Endodermal cell (in vitro differentiated cells): ENCODE measurements at regions not wholly inside any gene's neighbourhood (a gene's known extent, or its start where the extent isn't known, plus 50 kb on each side); places are given as distances from the start of the nearest gene placed in this dataset.

Experiments used
- DNase-seq: peaks from one replicate; pipeline ENCODE4 v3.0.0-alpha.2; 2017
- H3K27ac ChIP-seq: 2 replicates; pipeline ENCODE4 v1.5.1; 2013; ENCODE audit warnings: mild to moderate bottlenecking, low read depth, low read length, moderate library complexity
- H3K27me3 ChIP-seq: 2 replicates; pipeline ENCODE4 v1.6.1; 2013; ENCODE audit warnings: mild to moderate bottlenecking, low read length, moderate library complexity; ENCODE audit not compliant: insufficient read depth, control insufficient read depth, poor library complexity, severe bottlenecking
- H3K36me3 ChIP-seq: 2 replicates; pipeline ENCODE4 v1.7.0; 2013; ENCODE audit warnings: mild to moderate bottlenecking, low read length, moderate library complexity; ENCODE audit not compliant: control insufficient read depth, insufficient read depth
- H3K4me1 ChIP-seq: one replicate; pipeline ENCODE4 v1.7.0; 2013; ENCODE audit warnings: low read length; ENCODE audit not compliant: control insufficient read depth, insufficient read depth
- H3K4me3 ChIP-seq: 2 replicates; pipeline ENCODE4 v1.5.1; 2013; ENCODE audit warnings: mild to moderate bottlenecking, low read length, moderate library complexity
- H3K9ac ChIP-seq: 2 replicates; pipeline ENCODE4 v1.6.1; 2013; ENCODE audit warnings: mild to moderate bottlenecking, low read length, moderate library complexity; ENCODE audit not compliant: poor library complexity, severe bottlenecking; ENCODE audit errors: extremely low read depth
- H3K9me3 ChIP-seq: 2 replicates; pipeline ENCODE4 v1.6.1; 2013; ENCODE audit warnings: mild to moderate bottlenecking, low read length, moderate library complexity; ENCODE audit not compliant: control insufficient read depth
- H3K27ac Mint-ChIP-seq: 2 replicates; pipeline ENCODE4 v1.8.0; 2020; ENCODE audit warnings: mixed read lengths
- H3K27me3 Mint-ChIP-seq: 2 replicates; pipeline ENCODE4 v1.8.0; 2021; ENCODE audit warnings: mild to moderate bottlenecking, mixed read lengths; ENCODE audit not compliant: insufficient read depth
- H3K36me3 Mint-ChIP-seq: 2 replicates; pipeline ENCODE4 v1.8.0; 2020; ENCODE audit warnings: low read depth, mixed read lengths
- H3K4me1 Mint-ChIP-seq: 2 replicates; pipeline ENCODE4 v1.8.0; 2020; ENCODE audit warnings: mixed read lengths
- H3K4me3 Mint-ChIP-seq: 2 replicates; pipeline ENCODE4 v1.8.0; 2020; ENCODE audit warnings: mild to moderate bottlenecking, moderate library complexity, mixed read lengths
- H3K9me3 Mint-ChIP-seq: 2 replicates; pipeline ENCODE4 v1.8.0; 2020; ENCODE audit warnings: mild to moderate bottlenecking, mixed read lengths
- WGBS, 2 experiments: methylation state at CpG; one replicate each; pipeline versions ENCODE4 v1.1.5 to v1.1.7; 2013; ENCODE audit warnings: missing lambda C conversion rate in 2 of 2, mixed read lengths in 1 of 2; ENCODE audit not compliant: insufficient coverage in 1 of 2, insufficient read length in 1 of 2; 5-methylcytosine and 5-hydroxymethylcytosine counted together
- TF ChIP-seq, protein P1 (sequence below): fragments of 200-600 bp; sonication (generic); conservative IDR thresholded peaks from 2 replicates; pipeline ENCODE4 v1.5.0; 2021; ENCODE audit warnings: antibody characterized with exemption, mild to moderate bottlenecking

DNA sequence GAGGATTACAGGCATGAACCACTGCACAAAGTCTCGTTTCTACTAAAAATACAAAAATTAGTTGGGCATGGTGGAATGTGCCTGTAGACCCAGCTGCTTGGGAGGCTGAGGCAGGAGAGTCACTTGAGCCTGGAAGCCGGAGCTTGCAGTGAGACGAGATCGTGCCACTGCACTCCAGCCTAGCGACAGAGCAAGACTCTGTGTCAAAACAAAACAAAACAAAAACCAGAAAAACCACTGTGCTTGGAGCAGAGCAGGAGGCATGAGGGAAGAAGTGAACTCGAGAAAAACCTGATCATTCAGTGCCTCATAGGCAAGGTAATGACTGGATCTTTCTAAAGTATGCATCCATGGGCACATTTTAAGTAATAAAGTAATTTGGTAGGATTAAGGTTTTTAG is 487.8 kb downstream of the KCNH5 start:
- H3K9me3 Mint-ChIP-seq, result peaks cover 14% of the 10 kb centered on the region
- Histone ChIP-seq H3K27me3 (no peaks in the 10 kb centered on the region), H3K4me1 (no peaks in the 10 kb centered on the region), H3K36me3 (no peaks in the 10 kb centered on the region), H3K27ac (no peak overlapping the region), H3K9ac (no peak overlapping the region), H3K9me3 (peaks cover 8% of the 10 kb centered on the region), H3K4me3 (no peak overlapping the region)
- H3K4me1 Mint-ChIP-seq, result no peaks in the 10 kb centered on the region
- no peak overlapping the region for H3K4me3 Mint-ChIP-seq
- H3K36me3 Mint-ChIP-seq, result no peaks in the 10 kb centered on the region
- TF ChIP-seq, protein P1, sequence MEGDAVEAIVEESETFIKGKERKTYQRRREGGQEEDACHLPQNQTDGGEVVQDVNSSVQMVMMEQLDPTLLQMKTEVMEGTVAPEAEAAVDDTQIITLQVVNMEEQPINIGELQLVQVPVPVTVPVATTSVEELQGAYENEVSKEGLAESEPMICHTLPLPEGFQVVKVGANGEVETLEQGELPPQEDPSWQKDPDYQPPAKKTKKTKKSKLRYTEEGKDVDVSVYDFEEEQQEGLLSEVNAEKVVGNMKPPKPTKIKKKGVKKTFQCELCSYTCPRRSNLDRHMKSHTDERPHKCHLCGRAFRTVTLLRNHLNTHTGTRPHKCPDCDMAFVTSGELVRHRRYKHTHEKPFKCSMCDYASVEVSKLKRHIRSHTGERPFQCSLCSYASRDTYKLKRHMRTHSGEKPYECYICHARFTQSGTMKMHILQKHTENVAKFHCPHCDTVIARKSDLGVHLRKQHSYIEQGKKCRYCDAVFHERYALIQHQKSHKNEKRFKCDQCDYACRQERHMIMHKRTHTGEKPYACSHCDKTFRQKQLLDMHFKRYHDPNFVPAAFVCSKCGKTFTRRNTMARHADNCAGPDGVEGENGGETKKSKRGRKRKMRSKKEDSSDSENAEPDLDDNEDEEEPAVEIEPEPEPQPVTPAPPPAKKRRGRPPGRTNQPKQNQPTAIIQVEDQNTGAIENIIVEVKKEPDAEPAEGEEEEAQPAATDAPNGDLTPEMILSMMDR, result no peak
- DNase-seq, result no peak
- no peak overlapping the region for H3K27ac Mint-ChIP-seq
- H3K27me3 Mint-ChIP-seq, result no peaks in the 10 kb centered on the region
- 94 to 96% methylated on average over 6 of the region's 6 CpGs for WGBS, 2 experiments

DNA sequence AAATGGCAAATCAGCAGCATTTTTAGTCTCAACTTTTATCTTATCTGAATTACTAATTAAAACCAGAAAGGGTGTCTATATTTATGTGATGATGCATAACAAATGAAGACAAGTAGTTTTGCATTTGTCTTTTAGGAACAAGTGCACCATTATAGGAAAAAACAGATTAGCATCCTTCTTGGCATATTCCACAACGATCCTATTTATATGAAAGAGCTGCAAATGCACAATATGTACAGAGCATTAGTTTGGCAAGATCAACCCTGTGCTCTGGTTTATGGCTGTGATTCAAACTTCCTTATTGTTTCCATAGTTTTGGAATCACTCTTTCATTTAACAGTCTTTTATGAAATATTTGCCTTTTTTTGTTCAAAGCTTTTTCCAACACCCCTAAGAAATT is 486.8 kb downstream of the KCNH5 start:
- H3K9me3 ChIP-seq, result no peaks in the 10 kb centered on the region
- no peak overlapping the region for H3K4me3 Mint-ChIP-seq
- TF ChIP-seq, protein P1, result no peak

DNA sequence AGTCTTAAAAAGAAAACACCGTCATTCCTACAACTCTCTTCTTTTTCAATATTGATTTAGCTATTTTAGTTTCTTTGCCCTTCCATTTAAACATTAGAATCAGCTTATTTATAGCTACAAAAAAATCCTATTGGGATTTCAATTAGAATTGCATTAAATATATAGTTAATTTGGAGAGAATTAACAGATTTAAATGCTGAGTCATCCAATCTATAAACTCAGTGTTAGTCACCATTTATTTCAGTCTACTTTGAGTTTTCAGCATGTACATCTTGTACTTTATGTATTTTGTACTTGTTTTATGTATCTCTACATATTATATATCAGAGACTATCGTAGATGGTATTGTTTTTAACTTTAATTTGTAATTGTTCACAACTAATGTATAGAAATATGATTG is 460.0 kb downstream of the KCNH5 start:
- Mint-ChIP-seq H3K36me3 (no peaks in the 10 kb centered on the region), H3K27ac (no peak overlapping the region)
- no peak for DNase-seq

More for the DNA sequence above, 486.8 kb downstream of the KCNH5 start:
- H3K9ac ChIP-seq, result no peak overlapping the region
- no peak overlapping the region for H3K4me3 ChIP-seq
- H3K36me3 ChIP-seq, result no peaks in the 10 kb centered on the region
- H3K4me1 Mint-ChIP-seq, result no peaks in the 10 kb centered on the region
- no peaks in the 10 kb centered on the region for H3K36me3 Mint-ChIP-seq
- peaks cover 9% of the 10 kb centered on the region for H3K9me3 Mint-ChIP-seq
- no peak overlapping the region for H3K27ac Mint-ChIP-seq
- H3K27me3 Mint-ChIP-seq, result no peaks in the 10 kb centered on the region
- DNase-seq, result no peak
- H3K27ac ChIP-seq, result no peak overlapping the region
- H3K27me3 ChIP-seq, result no peaks in the 10 kb centered on the region
- 95 to 100% methylated on average over 1 of the region's 1 CpG for WGBS, 2 experiments
- no peaks in the 10 kb centered on the region for H3K4me1 ChIP-seq

More for the DNA sequence above, 460.0 kb downstream of the KCNH5 start:
- Histone ChIP-seq H3K4me1 (no peaks in the 10 kb centered on the region), H3K4me3 (no peak overlapping the region), H3K27ac (no peak overlapping the region), H3K9ac (no peak overlapping the region), H3K9me3 (no peaks in the 10 kb centered on the region), H3K27me3 (no peaks in the 10 kb centered on the region), H3K36me3 (no peaks in the 10 kb centered on the region)
- Mint-ChIP-seq H3K27me3 (no peaks in the 10 kb centered on the region), H3K9me3 (no peaks in the 10 kb centered on the region), H3K4me3 (no peak overlapping the region), H3K4me1 (no peaks in the 10 kb centered on the region)
- no CpG with 5 or more reads among the region's 2 CpGs for WGBS, 2 experiments
- TF ChIP-seq, protein P1, result no peak
